ENCODE measurements at regions not wholly inside any gene's neighbourhood (a gene's known extent, or its start where the extent isn't known, plus 50 kb on each side); places are given as distances from the start of the nearest gene placed in this dataset.
"Not testable (repeated sequence)": the region's sequence is repeated elsewhere in the genome, so short reads cannot be mapped to it uniquely, and the experiment has no call there.

DNA sequence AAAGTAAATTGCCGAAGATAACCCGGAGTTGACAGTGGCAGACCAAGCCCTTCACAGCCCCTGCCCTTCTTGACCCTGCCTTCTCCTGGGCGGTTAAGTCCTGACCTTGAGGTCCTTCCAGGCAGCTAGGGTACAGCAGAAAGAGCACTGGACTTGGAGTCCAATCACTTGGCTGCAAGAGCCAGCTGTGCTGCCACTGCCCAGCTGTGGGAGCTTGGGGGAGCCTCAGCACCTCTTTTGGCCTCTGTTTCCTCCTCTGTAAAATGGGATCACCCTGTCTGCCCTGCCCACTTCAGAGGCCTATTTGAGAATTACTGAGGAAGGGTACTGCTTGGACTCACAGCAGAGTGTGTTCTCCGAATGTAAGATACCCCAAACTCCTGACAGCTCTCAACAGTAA lies 66.2 kb upstream of the SMAD6 start:
- no peak for DNase-seq

DNA sequence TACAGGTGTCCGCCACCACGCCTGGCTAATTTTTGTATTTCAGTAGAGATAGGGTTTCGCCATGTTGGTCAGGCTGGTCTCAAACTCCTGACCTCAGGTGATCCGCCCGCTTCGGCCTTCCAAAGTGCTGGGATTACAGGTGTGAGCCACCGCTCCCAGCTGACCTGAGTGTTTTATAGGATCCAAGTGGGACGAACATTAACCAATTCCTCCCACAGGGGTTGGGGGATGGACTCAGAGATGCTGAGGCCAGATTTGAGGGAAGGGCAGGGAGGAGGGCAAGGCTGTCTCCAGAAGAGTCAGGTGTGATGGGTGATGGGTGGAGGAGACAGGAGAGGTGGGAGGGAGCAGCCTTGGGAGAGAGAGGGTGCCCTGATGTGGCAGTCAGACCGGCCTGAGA lies 65.0 kb upstream of the SMAD6 start:
- not testable (repeated sequence) for DNase-seq

DNA sequence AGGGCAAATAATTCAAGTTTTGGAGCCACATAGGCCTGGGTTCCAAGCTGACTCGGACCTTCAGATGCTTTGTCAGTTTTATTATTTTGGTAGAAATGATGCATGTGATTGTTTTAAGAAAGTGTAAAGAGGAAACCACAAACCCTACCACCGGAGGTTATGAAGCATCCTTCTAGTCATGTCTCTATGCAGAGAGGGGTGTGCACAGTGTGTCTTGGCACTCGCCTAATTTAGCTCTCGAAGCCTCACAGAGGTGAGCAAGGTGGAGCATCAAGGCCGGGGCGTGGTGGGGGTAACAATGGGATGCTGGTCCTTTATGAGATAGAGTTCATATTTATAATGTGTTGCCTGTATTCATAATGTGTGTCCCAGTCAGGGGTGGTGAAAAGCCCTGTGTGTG lies 63.7 kb upstream of the SMAD6 start:
- DNase-seq: no peak

DNA sequence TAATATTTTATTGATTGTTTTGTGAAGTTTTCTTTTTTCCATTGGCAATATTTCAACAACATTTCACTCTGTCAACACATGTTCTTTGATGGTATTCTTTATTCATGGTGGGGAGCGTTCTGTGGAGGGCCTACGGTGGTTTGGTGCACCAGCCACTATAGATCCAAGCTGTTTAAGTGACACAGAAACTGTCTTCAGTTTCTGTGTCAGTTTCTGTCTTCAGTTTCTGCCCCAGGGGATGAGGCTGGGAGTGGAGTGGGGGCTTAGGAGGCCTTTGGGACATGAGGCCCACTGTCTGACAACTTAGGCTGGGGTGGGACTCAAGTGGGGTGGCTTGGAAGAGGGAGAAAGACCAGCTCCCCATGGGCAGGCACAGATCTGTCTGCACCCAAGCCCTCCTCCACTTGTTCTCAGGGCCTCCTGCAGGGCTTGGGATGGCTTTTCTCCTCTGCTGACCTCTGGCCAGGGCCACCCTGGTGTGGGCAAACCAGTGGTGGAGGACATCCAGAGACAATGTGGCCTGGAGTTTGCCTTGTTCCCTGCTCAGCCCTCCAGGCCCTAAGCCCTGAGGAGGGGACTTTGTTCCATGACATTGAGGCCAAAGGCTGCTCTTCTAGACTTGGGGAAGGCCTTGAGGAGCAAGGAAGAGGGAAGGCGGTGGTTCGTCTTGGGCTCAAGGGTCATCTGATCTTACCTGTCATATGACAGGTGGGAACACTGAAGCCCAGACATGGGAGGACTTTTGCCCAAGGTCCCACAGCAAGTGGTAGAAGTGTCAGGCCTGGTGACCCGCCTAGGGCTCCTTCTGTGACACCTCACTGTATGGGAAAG lies 60.3 kb upstream of the SMAD6 start:
- DNase-seq: no peak

DNA sequence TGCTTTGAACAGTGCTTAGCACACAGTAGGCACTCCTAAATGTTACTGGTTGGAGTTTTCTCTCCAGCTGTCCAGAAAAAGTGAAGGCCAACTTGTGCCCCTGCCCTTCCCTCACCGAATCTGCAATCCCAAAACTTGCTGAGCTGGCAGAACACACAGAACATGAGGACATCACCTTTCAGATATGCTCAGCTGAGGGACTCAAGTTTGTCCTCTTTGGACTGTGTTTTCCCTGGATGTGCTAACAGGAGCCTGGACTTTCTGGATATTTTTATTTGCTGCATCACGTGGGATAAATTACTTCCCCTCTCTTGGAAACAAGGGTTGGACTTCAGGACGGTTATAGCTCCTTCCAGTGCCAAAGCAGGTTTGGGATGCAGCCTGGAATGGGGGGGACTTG lies 59.5 kb upstream of the SMAD6 start:
- DNase-seq: no peak

GRCh38 chr15:66643033-66643432 lies 59.0 kb upstream of the SMAD6 start:
- DNase-seq: no peak

GRCh38 chr15:66644000-66644787 lies 57.8 kb upstream of the SMAD6 start:
- no peak for DNase-seq

DNA sequence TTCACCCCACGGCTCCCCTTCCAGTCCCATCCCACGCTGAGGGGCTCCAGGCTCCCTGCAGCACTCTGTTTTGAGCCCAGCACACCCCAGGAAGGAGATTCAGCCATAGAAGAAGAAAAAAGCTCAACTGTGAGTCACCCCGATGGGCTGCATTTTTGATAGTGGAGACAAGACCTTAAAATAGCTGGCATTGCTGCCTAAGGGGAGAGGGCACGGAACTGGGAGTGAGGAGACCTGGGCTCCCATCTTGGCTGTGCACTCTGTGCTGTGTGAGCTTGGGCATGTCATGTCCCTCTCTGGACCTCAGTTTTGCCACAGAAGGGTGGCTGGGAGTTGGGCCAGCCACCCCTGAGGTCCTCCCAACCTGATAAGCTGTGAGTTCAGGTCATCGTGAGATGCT lies 57.2 kb upstream of the SMAD6 start:
- DNase-seq: no peak

GRCh38 chr15:66646308-66646707 lies 55.7 kb upstream of the SMAD6 start:
- no peak for DNase-seq

GRCh38 chr15:66646799-66647198 lies 55.2 kb upstream of the SMAD6 start:
- no peak for DNase-seq

- DNase-seq: no peak
Observed at GRCh38 chr15:66647358-66647757, 54.7 kb upstream of the SMAD6 start.

- DNase-seq: no peak
Observed at GRCh38 chr15:66648588-66648987, 53.4 kb upstream of the SMAD6 start.

DNA sequence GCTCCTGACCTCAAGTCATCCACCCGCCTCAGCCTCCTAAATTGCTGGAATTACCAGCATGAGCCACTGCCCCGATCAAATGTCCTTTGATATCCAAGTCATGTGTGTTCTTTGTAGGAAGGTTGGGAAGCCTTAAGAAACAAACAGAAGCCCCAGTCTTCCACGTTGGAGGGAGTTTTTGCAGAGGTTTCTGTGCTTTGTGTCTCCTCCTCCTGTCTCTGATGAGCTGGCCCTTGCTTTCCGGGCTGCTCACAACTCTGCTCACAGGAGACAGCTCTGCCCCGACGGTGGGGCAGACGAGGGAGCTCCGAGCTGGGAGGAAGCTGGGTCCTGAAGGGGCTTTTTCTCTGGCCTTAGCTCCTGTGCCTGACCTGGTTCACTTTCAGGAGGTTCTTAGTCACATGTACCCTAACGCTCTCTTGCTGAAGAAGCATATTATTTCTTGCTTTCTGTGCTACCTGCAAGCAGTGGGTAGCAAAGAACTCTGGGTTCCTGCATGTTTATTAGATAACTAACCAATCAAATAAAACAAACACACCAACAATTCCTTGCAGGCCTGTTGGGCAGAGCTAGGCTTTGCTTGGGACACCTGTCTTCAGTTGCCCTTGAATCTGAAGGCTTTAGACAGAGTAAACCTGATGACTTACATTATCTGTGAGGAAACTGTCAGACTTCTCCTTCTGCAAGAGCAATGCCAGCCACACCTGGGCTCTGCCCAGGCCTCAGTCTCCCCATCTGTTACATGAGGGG lies 52.6 kb upstream of the SMAD6 start:
- no peak for DNase-seq

DNA sequence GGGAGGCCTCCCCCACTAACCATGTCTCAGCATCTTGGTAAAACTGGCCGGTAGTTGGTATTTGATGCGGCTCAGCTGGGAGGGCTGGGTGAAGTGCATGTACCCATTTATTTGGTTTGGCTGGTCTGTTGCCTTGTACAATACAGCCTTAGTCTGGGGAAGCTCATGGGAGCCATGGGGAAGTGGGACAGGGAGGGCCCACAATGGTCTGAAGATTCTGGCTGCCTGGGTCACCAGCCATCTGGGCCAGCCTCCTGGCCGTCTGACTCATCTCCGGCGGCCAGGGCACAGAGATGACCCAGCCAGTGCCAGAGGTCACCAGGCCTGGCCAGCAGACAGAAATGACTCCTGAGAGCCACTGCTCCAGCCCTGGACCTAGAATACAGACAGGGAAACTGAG lies 51.6 kb upstream of the SMAD6 start:
- DNase-seq: no peak

DNA sequence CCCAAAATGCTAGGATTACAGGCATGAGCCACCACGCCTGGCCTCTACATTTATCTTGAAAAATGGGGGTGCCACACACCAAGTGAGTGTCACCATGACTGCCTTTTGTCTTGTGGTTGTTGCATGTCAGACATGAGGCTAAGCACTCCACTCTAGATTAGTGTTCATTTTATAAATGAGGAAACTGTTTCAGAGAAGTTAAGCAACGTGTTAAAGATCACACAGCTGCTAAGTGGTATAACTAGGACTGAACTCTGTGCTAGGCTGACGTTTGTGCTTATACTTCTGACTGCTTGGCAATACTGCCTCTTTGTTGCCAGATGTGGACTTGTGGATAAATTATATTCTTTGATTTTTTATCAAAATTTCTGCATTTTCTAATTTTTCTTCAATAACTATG lies 50.8 kb upstream of the SMAD6 start:
- DNase-seq: no peak

DNA sequence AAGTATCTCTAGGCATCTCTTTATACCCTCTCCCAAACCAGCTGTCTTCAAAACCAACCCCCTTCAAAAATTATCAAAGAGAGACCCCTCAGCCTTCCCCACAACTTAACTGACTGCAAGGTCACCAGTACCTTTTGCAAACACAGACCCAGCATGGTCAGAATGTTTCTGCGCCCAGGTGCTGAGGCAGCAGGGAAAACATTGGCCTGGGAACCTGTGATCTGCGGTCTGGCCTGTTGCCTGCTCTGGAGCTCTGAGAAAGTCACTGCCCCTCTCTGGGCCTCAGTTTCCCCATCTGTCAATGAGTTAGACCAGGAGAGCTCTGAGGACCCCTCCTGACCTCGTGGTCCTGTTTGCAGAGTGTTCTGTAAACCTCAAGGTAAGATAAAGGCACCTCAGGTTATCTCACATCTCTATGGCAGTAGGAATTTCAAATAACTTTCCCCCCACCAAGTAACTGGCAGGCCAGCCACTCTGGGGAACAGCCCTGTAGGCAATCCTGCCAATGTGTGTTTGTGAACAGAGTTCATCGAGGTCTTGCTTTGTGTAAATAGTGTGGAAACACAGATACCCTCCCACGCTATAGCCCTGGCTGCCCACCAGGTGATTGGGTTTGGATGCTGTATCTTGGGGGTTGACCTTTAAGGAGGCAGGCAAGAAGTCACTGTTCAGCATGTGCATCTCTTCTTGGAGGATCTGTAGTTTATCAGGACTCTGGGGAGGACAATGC lies 50.0 kb upstream of the SMAD6 start:
- no peak for DNase-seq
